ENCODE measurements at regions not wholly inside any gene's neighbourhood (a gene's known extent, or its start where the extent isn't known, plus 50 kb on each side); places are given as distances from the start of the nearest gene placed in this dataset.
"Not testable (repeated sequence)": the region's sequence is repeated elsewhere in the genome, so short reads cannot be mapped to it uniquely, and the experiment has no call there.

- DNase-seq, result not testable (repeated sequence)
These were observed 97.3 kb upstream of the WIPF3 start for GRCh38 chr7:29709002-29709401.

GRCh38 chr7:29723127-29723526 is 83.2 kb upstream of the WIPF3 start:
- DNase-seq, result not testable (repeated sequence)

GRCh38 chr7:29723599-29723998 is 82.7 kb upstream of the WIPF3 start:
- DNase-seq, result peak; percentile 29

- DNase-seq, result not testable (repeated sequence)
These were observed 76.7 kb upstream of the WIPF3 start for GRCh38 chr7:29729534-29730165.

- DNase-seq, result no peak
These were observed 72.0 kb upstream of the WIPF3 start for GRCh38 chr7:29734246-29734731.

GRCh38 chr7:29747645-29748245 is 58.6 kb upstream of the WIPF3 start:
- not testable (repeated sequence) for DNase-seq

GRCh38 chr7:29748286-29749099 is 57.8 kb upstream of the WIPF3 start:
- DNase-seq, result no peak

- no peak for DNase-seq
These were observed 56.5 kb upstream of the WIPF3 start for GRCh38 chr7:29749701-29750321.

- DNase-seq, result not testable (repeated sequence)
These were observed 55.9 kb upstream of the WIPF3 start for GRCh38 chr7:29750373-29750940.

- not testable (repeated sequence) for DNase-seq
These were observed 55.3 kb upstream of the WIPF3 start for GRCh38 chr7:29751012-29751411.

GRCh38 chr7:29754874-29755490 is 51.3 kb upstream of the WIPF3 start:
- no peak for DNase-seq
